Left ventricle myocardium inferior (tissue), 1 donor: ENCODE measurements at regions not wholly inside any gene's neighbourhood (a gene's known extent, or its start where the extent isn't known, plus 50 kb on each side); places are given as distances from the start of the nearest gene placed in this dataset.

Source experiments
- DNase-seq: peaks from one replicate; pipeline ENCODE4 v3.0.0-alpha.2; 2020
- H3K27ac ChIP-seq: fragments of 200-600 bp; replicated peaks from 2 replicates; pipeline ENCODE4 v1.8.0; 2021
- H3K27me3 ChIP-seq: fragments of 200-600 bp; 2 replicates; pipeline ENCODE4 v1.8.0; 2021; ENCODE audit warnings: low read depth
- H3K36me3 ChIP-seq: fragments of 200-600 bp; 2 replicates; pipeline ENCODE4 v1.8.0; 2021
- H3K4me1 ChIP-seq: fragments of 200-600 bp; 2 replicates; pipeline ENCODE4 v1.8.0; 2021
- H3K4me3 ChIP-seq: fragments of 200-600 bp; 2 replicates; pipeline ENCODE4 v1.8.0; 2021; ENCODE audit warnings: mild to moderate bottlenecking, moderate library complexity
- H3K9me3 ChIP-seq: fragments of 200-600 bp; replicated peaks from 2 replicates; pipeline ENCODE4 v1.8.0; 2021
- intact Hi-C: fragments of 100-400 bp; cut with micrococcal nuclease; formaldehyde crosslinking; loops from one replicate; pipeline ENCODE4 v1.11.0; 2022
- TF ChIP-seq, protein P1 (sequence below): fragments of 200-600 bp; IDR thresholded peaks from 2 replicates; pipeline ENCODE4 v1.8.0; 2021; ENCODE audit warnings: antibody characterized with exemption, mild to moderate bottlenecking, borderline replicate concordance
- donor health status: DM: no; HTN: yes; CAD: no; lungs with severe emphysema.

DNA sequence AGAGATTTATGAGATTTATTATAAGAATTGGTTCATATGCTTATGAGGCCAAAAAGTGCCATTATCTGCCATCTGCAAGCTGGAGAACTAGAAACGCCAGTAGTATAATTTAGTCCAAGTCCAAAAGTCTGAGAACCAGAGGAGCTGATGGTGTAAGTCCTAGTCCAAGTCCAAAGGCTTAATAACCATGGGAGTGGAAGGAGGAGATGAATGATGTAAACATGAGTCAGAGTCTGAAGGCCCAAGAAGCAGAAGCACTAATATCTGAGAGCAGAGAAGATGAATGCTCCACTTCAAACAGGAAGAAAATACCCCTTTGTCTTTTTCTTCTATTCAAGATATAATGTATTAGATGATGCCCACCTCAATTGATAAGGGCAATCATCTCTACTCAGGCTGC lies 185.7 kb downstream of the CGGBP1 start:
- no peak for DNase-seq

DNA sequence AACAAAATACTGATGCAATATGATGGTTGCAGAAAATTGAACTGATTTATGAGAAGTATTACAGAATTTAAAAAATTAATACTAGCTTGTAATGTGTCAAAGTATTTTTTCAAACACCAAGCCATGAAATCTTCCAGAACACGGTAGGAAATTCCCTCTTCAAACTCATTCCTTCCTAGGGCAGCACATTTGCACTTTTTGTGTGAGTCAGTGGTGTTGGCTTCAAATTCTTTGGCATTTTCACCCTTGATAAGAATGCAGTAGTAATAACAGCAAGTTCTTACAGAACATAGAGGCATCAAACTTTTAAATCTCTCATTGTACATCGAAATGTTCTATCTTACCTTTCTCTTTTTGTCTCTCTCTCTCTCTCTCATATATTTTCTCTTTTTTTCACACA lies 191.8 kb downstream of the CGGBP1 start:
- H3K36me3 ChIP-seq = no peaks in the 10 kb centered on the region
- H3K4me3 ChIP-seq = no peak overlapping the region
- H3K4me1 ChIP-seq = no peaks in the 10 kb centered on the region
- peaks cover 24% of the 10 kb centered on the region for H3K9me3 ChIP-seq
- no peak overlapping the region for H3K27ac ChIP-seq
- H3K27me3 ChIP-seq = no peaks in the 10 kb centered on the region
- intact Hi-C loops = no loop called here
- no peak for DNase-seq
- TF ChIP-seq, protein P1, sequence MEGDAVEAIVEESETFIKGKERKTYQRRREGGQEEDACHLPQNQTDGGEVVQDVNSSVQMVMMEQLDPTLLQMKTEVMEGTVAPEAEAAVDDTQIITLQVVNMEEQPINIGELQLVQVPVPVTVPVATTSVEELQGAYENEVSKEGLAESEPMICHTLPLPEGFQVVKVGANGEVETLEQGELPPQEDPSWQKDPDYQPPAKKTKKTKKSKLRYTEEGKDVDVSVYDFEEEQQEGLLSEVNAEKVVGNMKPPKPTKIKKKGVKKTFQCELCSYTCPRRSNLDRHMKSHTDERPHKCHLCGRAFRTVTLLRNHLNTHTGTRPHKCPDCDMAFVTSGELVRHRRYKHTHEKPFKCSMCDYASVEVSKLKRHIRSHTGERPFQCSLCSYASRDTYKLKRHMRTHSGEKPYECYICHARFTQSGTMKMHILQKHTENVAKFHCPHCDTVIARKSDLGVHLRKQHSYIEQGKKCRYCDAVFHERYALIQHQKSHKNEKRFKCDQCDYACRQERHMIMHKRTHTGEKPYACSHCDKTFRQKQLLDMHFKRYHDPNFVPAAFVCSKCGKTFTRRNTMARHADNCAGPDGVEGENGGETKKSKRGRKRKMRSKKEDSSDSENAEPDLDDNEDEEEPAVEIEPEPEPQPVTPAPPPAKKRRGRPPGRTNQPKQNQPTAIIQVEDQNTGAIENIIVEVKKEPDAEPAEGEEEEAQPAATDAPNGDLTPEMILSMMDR = no peak

More for the DNA sequence above, 185.7 kb downstream of the CGGBP1 start:
- no peak overlapping the region for H3K27ac ChIP-seq
- peaks cover 54% of the 10 kb centered on the region for H3K9me3 ChIP-seq
- H3K4me3 ChIP-seq = no peak overlapping the region
- H3K36me3 ChIP-seq = no peaks in the 10 kb centered on the region
- no peaks in the 10 kb centered on the region for H3K4me1 ChIP-seq
- intact Hi-C loops = no loop called here
- TF ChIP-seq, protein P1 = no peak
- H3K27me3 ChIP-seq = no peaks in the 10 kb centered on the region

DNA sequence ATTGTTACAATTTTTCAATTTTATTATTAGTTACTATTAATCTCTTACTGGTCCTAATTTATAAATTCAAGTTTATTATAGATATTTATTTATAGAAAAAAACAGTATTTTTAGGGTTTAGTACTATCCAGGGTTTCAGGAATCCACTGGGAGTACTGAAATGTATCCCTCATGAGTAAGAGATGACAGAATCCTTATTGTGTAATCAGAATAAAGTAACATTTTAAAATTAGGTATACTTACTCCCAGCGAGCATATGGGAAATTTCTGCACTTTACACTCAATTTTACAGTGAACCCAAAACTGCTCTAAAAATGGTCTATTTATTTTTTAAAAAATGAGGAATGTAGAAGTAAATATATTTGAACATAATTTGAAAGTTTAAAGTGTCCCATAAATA lies 202.7 kb downstream of the CGGBP1 start:
- Histone ChIP-seq H3K36me3 (no peaks in the 10 kb centered on the region), H3K27me3 (no peaks in the 10 kb centered on the region), H3K4me3 (no peak overlapping the region), H3K27ac (no peak overlapping the region), H3K4me1 (no peaks in the 10 kb centered on the region), H3K9me3 (peaks cover 8% of the 10 kb centered on the region)
- intact Hi-C loops = no loop called here
- DNase-seq = no peak
- TF ChIP-seq, protein P1 = no peak

DNA sequence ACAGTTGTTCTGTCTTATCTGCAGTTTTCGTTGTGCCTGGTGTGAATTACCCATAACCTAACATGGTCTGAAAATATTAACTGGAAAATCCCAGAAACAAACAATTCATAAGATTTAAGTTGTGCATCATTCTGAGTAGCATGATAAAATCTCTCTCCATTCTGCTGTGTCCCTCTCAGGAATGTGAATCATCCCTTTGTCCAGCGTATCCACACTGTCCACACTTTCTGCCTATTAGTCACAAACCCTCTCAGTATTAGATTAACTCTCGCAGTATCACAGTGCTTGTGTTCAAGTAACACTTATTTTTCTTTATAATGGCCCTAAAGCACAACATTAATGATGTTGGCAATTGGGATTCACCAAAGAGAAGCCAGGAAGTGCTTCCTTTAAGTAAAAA lies 203.2 kb downstream of the CGGBP1 start:
- Histone ChIP-seq H3K27ac (no peak overlapping the region), H3K36me3 (no peaks in the 10 kb centered on the region), H3K9me3 (peaks cover 13% of the 10 kb centered on the region), H3K4me1 (no peaks in the 10 kb centered on the region), H3K27me3 (no peaks in the 10 kb centered on the region), H3K4me3 (no peak overlapping the region)
- intact Hi-C loops = no loop called here
- TF ChIP-seq, protein P1 = no peak
- DNase-seq = no peak

DNA sequence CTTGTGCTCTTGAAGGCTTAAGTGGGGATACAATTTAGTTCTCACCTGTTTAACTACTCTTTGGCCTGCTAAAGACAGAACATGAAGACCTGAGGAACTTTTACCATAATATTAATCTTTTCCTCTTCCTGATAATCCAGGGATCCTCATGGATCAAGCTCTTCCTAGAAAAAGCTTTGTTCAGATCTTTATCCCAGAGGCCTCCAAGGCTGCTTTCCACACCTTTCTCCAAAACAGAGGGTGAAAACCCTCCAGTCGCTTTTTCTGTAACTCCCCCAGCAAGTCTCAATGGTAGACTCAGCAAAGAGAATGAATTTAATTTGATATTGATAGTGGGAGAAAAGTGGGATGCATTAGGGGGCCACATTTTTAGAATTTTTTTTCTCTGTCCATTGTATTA lies 203.6 kb downstream of the CGGBP1 start:
- intact Hi-C loops = no loop called here
- no peak overlapping the region for H3K27ac ChIP-seq
- H3K36me3 ChIP-seq = no peaks in the 10 kb centered on the region
- DNase-seq = no peak
- no peak overlapping the region for H3K4me3 ChIP-seq
- no peaks in the 10 kb centered on the region for H3K27me3 ChIP-seq
- TF ChIP-seq, protein P1 = no peak
- H3K9me3 ChIP-seq = peaks cover 17% of the 10 kb centered on the region
- no peaks in the 10 kb centered on the region for H3K4me1 ChIP-seq

DNA sequence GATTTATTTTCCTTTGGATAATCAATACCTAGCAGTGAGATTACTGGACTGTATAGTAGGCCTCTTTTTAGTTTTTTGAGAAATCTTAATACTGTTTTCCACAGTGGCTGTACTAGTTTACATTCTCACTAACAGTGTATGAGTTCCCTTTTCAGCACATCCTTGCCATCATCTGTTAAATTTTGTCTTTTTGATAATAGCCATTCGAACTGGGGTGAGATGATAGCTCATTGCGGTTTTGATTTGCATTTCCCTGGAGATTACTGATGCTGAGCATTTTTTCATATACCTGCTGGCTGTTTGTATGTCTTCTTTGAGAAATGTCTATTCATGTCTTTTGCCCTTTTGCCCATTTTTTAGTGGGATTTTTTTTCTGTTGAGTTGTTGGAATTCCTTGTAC lies 210.8 kb downstream of the CGGBP1 start:
- Histone ChIP-seq H3K27me3 (no peaks in the 10 kb centered on the region), H3K36me3 (no peaks in the 10 kb centered on the region), H3K27ac (no peak overlapping the region), H3K9me3 (peaks cover 28% of the 10 kb centered on the region), H3K4me1 (no peaks in the 10 kb centered on the region), H3K4me3 (no peak overlapping the region)
- TF ChIP-seq, protein P1 = no peak
- intact Hi-C loops = no loop called here
- no peak for DNase-seq
